ENCODE measurements at regions not wholly inside any gene's neighbourhood (a gene's known extent, or its start where the extent isn't known, plus 50 kb on each side); places are given as distances from the start of the nearest gene placed in this dataset.

DNA sequence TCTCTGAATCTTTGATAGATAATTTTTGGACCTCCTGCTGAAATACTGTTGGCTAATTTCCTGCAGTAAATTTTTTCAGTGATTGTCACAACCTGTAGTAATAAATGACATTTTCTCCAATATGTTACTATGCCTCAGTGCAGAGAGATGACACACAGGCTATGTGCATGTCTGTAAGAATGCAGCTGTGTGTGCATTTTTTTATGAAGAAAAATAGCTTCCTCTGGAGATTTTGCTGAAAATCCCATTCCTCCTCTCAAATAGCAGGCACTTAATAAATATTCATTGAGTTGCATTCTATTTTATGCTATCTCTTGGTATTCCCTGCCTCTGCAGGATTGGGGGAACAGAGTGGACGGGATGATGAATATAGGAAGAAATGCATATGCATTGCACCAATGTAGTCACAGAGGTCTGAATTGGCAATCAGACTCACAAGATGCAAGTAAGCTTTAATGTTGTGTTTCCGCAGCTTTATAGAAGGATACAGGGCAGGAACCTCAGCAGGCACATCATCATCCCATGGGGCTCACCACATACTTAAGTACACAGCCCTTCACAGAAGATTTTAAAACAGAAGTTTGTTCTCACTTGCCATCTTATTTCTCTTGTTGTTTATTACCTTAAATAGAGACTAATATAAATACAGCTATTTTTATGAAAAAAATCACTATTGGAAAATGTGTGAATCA, 474.7 kb downstream of the EPM2A start:
- TF ChIP-seq, protein P1, sequence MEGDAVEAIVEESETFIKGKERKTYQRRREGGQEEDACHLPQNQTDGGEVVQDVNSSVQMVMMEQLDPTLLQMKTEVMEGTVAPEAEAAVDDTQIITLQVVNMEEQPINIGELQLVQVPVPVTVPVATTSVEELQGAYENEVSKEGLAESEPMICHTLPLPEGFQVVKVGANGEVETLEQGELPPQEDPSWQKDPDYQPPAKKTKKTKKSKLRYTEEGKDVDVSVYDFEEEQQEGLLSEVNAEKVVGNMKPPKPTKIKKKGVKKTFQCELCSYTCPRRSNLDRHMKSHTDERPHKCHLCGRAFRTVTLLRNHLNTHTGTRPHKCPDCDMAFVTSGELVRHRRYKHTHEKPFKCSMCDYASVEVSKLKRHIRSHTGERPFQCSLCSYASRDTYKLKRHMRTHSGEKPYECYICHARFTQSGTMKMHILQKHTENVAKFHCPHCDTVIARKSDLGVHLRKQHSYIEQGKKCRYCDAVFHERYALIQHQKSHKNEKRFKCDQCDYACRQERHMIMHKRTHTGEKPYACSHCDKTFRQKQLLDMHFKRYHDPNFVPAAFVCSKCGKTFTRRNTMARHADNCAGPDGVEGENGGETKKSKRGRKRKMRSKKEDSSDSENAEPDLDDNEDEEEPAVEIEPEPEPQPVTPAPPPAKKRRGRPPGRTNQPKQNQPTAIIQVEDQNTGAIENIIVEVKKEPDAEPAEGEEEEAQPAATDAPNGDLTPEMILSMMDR (IDR thresholded peaks at IDR 0.05), result no peak
- no peak for TF ChIP-seq POLR2A (IDR thresholded peaks at IDR 0.05)
